GM08714 (cell line): ENCODE measurements at regions not wholly inside any gene's neighbourhood (a gene's known extent, or its start where the extent isn't known, plus 50 kb on each side); places are given as distances from the start of the nearest gene placed in this dataset.

Experiments
- H3K4me3 ChIP-seq: fragments of 200-500 bp; sonication (Bioruptor generic); 2 replicates; pipeline ENCODE4 v1.5.1; 2014; ENCODE audit warnings: mild to moderate bottlenecking, low read length, inconsistent platforms
- ZNF274 ChIP-seq: IDR thresholded peaks from 2 replicates; pipeline ENCODE4 v1.6.1; 2012; ENCODE audit warnings: mild to moderate bottlenecking, low read depth, low read length

DNA sequence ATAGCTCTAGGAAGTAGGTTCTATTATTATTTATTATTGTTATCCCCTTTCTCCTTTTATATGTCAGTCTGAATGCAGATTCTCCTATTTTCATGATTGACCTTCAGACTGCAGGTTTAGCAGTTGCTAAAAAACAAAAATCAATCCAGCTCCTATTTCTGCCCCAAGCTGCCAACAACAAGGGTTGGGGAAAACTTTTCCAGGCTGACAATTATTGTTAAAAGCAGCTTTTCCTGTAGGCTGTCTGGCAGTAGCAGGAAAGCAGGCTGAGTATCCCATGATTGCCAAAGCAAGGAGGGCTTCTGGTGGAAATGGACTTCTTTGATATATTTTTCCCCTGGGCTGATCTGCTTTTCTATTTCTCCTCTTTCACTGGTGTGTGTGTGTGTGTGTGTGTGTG is 78.0 kb upstream of the CTLA4 start:
- TF ChIP-seq ZNF274 = no peak
- no peak overlapping the region for H3K4me3 ChIP-seq

GRCh38 chr2:203790134-203790852 is 77.3 kb upstream of the CTLA4 start:
- TF ChIP-seq ZNF274 = no peak
- no peak overlapping the region for H3K4me3 ChIP-seq

DNA sequence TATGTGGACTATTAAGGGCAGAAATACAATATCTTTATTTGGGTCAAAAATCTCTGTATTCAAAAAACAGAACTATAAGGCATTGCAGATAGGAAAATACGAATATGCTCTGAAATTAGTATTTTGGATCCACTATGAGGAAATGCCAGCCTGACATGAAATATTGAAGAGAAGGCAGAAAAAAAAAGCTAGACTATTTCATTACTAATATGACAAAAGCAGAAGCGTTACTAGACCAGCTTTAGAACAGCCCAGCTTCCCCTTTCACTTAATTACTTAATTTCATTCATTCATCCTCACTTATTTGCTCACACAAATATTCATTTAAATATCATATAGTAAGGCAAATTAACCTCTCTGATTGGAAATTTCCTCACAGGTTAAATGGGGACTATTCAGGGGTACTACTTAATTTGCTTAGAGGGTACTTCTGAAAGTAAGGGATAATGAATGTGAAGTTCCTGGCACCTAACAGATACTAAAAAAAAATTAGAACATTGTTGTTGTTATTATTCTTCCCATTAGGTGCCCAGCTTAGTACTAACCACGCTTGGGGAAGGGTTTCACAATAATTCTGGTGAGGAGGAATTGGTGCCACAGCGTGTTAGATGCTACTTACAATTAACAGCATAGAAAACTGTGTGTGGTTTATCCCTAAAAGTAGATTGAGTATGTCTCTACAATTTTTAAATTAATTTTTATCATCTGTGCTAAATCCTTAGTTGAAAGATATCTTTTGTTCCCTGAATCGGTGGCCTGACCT is 71.1 kb upstream of the CTLA4 start:
- TF ChIP-seq ZNF274 = no peak
- H3K4me3 ChIP-seq = no peak overlapping the region

DNA sequence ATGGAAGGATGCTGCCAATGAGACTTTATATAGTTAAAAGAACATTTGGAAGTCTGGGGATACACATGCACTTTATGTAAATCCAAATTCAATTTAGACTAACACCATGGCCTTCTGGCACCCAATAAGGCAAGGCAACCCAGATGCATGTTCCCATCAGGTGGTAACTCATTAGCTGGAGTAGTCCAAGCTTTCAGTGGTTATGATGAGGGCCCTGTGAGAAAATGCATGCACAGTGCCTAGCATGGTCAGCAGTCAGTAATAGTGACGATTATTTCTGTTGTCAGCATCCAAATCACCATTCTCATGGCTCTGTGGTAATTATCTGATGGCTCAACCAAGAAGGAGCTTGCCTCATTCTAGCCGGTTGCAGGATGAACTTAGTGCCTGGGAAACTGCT is 70.3 kb upstream of the CTLA4 start:
- no peak overlapping the region for H3K4me3 ChIP-seq
- TF ChIP-seq ZNF274 = no peak

GRCh38 chr2:203797712-203798111 is 69.9 kb upstream of the CTLA4 start:
- TF ChIP-seq ZNF274 = no peak
- H3K4me3 ChIP-seq = no peak overlapping the region

GRCh38 chr2:203798296-203799087 is 69.1 kb upstream of the CTLA4 start:
- no peak for TF ChIP-seq ZNF274
- no peak overlapping the region for H3K4me3 ChIP-seq

- peak overlapping the region; percentile 19; the same call in 1 of the 2 replicates for H3K4me3 ChIP-seq
- TF ChIP-seq ZNF274 = no peak
These were observed 67.7 kb upstream of the CTLA4 start for GRCh38 chr2:203799908-203800307.

- TF ChIP-seq ZNF274 = no peak
- no peak overlapping the region for H3K4me3 ChIP-seq
These were observed 66.8 kb upstream of the CTLA4 start for GRCh38 chr2:203800783-203801182.

GRCh38 chr2:203802342-203803052 is 65.1 kb upstream of the CTLA4 start:
- no peak for TF ChIP-seq ZNF274
- no peak overlapping the region for H3K4me3 ChIP-seq

- H3K4me3 ChIP-seq = no peak overlapping the region
- no peak for TF ChIP-seq ZNF274
These were observed 64.5 kb upstream of the CTLA4 start for GRCh38 chr2:203803053-203803429.

DNA sequence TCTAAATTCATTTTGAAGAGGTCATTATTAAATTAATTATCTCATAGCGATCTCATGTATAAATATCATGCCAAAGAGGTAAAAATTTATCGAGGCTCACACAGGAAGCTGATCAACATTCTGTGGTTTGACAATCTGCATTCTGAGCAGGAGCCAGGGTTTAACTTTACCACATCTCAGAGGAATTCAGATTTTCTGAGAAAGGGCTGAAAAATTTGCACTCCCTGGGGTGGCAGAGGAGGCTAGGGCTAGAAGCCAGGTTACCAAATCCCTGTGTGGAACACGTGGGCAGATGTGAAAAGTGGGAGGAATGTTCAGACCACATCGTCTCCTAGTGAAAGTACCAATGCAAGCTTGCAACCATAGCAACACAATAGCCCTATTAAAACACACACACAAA is 63.5 kb upstream of the CTLA4 start:
- TF ChIP-seq ZNF274 = no peak
- H3K4me3 ChIP-seq = no peak overlapping the region

DNA sequence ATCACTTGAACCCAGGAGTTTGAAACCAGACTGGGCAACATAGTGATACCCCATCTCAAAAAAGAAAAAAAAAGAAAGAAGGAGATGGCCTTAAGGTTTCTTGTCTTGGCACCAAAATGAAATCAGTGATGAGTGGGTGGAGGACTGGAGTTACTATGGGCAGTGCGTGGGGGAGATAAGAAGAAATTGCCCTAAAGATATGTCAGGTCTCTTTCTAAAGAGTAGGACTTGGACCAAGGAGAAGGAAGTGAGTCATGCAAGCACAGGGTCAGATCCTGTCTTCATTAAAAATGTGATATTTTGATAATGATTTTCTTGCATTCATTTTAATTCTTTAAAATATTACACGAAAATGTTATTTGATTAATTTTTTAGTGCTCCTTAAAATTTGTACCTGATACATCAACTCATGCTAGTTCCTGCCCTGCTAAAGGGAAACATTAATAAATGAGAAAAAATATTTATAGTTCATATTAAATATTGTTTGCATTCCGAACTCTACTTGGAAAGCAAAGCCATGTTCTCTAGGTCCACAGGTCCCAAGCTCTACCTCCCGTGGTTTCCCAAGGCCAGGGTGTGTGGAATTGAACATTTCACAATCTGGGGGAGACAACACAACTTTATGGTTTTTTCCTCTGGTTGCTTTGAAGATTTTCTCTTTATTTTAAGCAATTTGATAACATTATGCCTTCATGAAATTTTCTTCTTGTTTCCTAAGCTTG is 62.6 kb upstream of the CTLA4 start:
- no peak overlapping the region for H3K4me3 ChIP-seq
- TF ChIP-seq ZNF274 = no peak

DNA sequence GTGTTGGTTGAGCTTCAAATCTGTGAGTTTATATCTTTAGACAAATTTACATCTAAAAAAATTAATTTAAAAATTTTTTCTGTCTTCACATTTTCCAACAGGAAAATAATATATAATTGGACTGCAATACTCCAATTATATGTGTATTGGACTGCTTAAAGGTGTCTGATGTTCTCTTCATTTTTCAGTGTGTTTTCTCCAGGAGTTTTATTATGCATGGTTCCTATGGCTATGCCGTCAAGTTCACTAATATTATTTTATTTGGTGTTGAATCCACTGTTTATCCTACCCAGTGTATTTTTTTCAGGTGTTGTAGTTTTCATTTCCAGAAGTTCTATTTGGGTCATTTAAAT is 62.1 kb upstream of the CTLA4 start:
- TF ChIP-seq ZNF274 = no peak
- H3K4me3 ChIP-seq = no peak overlapping the region

GRCh38 chr2:203806761-203807160 is 60.8 kb upstream of the CTLA4 start:
- TF ChIP-seq ZNF274 = no peak
- no peak overlapping the region for H3K4me3 ChIP-seq
